Muscle layer of duodenum (tissue), 2 donors: ENCODE measurements at regions not wholly inside any gene's neighbourhood (a gene's known extent, or its start where the extent isn't known, plus 50 kb on each side); places are given as distances from the start of the nearest gene placed in this dataset.

Source experiments
- H3K27ac ChIP-seq: one replicate; pipeline ENCODE4 v1.7.0; 2013; ENCODE audit warnings: mild to moderate bottlenecking, low read length
- H3K27me3 ChIP-seq: one replicate; pipeline ENCODE4 v1.7.0; 2013; ENCODE audit warnings: low read depth, mild to moderate bottlenecking, control low read depth, low read length
- H3K36me3 ChIP-seq, 2 donors: one replicate each; pipeline ENCODE4 v1.7.0; 2013; ENCODE audit warnings: low read length in 2 of 2, control low read depth in 1 of 2, mild to moderate bottlenecking in 1 of 2; ENCODE audit not compliant: insufficient read depth in 2 of 2, control insufficient read depth in 1 of 2
- H3K4me1 ChIP-seq, 2 donors: one replicate each; pipeline ENCODE4 v1.7.0; 2013; ENCODE audit warnings: low read length in 2 of 2, mild to moderate bottlenecking in 2 of 2, control low read depth in 1 of 2, moderate library complexity in 1 of 2; ENCODE audit not compliant: insufficient read depth in 2 of 2, control insufficient read depth in 1 of 2
- H3K4me3 ChIP-seq, 2 donors: one replicate each; pipeline ENCODE4 v1.7.0; 2013; ENCODE audit warnings: low read length in 2 of 2, low read depth in 1 of 2, mild to moderate bottlenecking in 1 of 2
- H3K9me3 ChIP-seq, 2 donors: one replicate each; pipeline ENCODE4 v1.7.0; 2013; ENCODE audit warnings: low read length in 2 of 2, control low read depth in 1 of 2, mild to moderate bottlenecking in 1 of 2; ENCODE audit not compliant: control insufficient read depth in 1 of 2
- donor health status: healthy.

DNA sequence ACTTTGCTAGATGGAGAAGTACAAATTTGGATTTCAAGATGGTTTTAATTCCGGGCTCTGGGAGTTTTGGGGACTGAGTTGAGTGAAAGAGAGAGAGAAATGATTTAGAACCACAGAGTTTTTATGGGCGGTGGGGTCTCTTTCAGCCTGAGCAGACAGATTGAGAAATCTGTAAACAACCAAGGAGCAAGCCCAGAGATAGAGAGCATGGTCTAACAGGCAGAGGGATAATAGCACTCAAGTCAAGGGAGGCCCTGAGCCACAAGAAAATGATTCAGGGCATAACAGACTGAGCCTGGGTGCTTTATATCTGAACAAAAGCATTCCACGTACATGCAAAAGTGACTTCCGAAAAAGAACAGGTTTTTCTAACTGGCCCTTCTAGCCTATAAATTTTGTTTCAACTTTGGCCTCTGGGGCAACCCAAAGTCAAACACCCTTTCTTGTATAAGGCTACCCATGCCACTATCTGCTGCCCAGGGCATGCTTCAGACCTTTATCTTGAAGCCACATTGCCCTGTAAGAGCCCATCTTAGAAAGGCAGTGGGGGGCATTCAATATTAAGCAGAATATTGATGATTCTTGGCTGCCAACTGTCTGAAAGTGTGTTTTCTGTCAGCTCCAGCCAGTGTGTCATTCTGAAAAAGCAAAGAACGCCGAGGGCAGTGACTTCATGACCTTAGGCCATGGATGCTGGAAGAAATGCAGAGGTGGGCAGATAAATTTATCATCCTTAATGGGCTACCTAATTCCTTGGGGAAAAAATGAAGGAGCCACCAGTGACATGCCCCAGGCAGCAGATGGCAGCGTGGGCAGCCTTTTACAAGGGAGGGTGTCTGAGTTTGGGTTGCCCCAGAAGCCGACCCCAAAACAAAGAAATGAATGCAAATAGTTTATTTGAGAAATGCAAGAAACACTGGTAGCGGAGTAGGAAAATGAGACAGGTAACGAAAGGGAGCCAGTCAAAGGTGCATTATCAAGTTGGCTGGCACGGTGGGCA lies 637.6 kb downstream of the MID1IP1 start:
- no peak overlapping the region for H3K27ac ChIP-seq
- H3K4me1 ChIP-seq = no peaks in the 10 kb centered on the region
- no peaks in the 10 kb centered on the region for H3K27me3 ChIP-seq
- H3K36me3 ChIP-seq = no peaks in the 10 kb centered on the region
- no peak overlapping the region for H3K4me3 ChIP-seq
- H3K9me3 ChIP-seq = no peaks in the 10 kb centered on the region

DNA sequence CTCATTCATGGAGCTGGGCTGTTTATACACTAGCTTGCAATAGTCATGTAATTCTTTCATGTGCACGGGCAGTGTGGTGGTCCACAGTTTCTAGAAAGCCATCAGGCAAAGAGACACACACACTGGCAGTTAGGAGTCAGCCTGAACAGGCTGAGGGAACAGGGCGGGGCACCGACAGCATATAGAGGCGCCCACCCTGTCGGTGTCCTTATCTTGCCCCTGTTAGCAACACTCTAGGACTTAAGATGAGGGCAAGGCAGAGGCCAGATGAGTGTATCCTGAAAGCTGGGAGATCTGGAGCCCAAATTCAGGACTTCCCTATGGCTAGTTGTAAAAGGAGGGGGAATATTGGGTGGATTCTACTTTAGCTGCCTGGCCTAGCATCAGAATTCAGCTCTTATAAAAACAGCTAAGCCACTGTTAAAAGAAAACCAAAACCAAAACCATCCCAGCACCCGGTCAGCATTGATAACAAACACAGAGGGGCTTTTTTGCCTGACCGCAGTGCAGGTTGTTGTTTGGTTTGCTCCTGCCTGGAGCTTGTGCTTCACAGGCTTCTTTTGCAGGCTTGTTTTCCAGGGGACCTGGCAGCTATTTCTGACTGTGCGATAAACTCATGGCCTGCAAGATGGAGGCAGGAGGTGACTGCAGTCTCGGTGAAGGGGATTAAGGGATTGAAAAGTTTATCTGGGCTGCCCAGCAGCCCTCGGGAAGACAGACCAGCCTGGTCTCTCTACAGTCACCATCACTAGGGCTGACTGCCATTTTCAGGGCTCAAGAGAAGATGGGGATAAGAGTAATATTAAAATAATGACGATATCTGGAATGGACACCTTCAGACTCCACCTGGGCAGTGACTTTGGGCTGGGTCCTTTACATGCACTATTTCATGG lies 638.9 kb downstream of the MID1IP1 start:
- peak overlapping the region in 1 of 2 donors; percentile 3 for H3K4me3 ChIP-seq
- H3K27ac ChIP-seq = no peak overlapping the region
- H3K36me3 ChIP-seq = no peaks in the 10 kb centered on the region
- no peaks in the 10 kb centered on the region for H3K4me1 ChIP-seq
- H3K27me3 ChIP-seq = no peaks in the 10 kb centered on the region
- H3K9me3 ChIP-seq = no peaks in the 10 kb centered on the region

DNA sequence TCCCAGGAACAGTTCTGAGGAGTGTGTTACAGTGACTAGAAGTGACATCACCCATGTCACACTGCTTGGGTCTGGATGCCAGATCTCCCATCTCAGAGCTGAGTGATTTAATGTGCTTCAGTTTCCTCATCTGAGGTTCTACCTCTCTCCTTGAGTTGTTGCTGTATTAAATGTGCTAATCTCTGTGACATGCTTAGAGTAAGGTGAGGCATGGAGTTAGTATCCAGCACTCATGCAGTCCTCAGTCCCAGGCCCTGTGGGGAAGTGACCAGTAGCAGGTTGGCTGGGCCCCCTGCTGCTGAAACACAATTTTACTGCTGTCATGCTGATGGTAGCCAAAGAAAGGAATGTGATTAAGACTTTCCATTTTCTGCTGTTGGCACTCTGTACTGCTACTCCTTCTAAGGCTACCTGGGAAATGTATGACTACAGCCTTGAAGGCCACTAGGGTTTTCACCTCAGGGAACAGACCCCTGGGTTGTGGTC lies 639.6 kb downstream of the MID1IP1 start:
- Histone ChIP-seq H3K4me1 (no peaks in the 10 kb centered on the region), H3K27me3 (no peaks in the 10 kb centered on the region), H3K36me3 (no peaks in the 10 kb centered on the region), H3K9me3 (no peaks in the 10 kb centered on the region), H3K27ac (no peak overlapping the region), H3K4me3 (no peak overlapping the region)

DNA sequence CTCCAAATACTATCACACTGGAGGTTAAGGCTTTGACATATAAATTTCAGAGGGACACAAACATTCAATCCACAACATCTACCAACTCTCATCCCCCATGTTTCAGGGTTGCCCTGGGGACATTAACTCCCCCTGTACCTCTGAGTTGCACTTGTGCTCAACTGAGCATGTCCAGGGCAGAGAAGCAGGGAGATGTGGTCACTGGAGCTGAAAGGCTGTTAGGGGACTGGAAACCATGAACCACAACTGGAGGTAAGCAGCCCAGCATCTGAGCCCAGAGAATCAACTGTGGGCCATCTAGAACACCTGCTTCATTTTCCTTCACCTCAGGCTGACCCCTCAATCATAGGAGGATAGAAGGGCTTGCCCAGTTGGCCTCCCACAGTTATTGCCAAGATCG lies 641.1 kb downstream of the MID1IP1 start:
- no peak overlapping the region for H3K27ac ChIP-seq
- H3K27me3 ChIP-seq = no peaks in the 10 kb centered on the region
- H3K9me3 ChIP-seq = no peaks in the 10 kb centered on the region
- no peaks in the 10 kb centered on the region for H3K4me1 ChIP-seq
- no peak overlapping the region for H3K4me3 ChIP-seq
- no peaks in the 10 kb centered on the region for H3K36me3 ChIP-seq

DNA sequence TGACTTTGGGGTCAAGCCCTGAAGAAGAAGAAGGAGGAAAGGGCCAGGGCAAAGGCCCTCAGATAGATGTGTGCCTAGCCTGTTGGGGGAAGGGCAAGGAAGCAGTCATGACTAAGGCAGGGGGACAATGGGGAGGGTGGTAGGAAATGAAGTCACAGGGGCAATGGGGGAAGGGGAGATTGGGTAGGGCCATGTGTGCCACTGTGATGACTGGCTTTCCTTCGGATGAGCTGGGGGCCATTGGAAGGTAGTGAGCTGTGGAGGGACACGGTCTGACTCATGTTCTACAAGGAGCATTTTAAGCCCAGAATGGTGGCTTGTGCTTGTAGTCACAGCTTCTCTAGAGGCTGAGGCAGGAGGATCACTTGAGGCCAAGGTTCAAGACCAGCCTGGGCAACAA lies 642.0 kb downstream of the MID1IP1 start:
- no peaks in the 10 kb centered on the region for H3K4me1 ChIP-seq
- H3K27me3 ChIP-seq = no peaks in the 10 kb centered on the region
- no peak overlapping the region for H3K4me3 ChIP-seq
- H3K9me3 ChIP-seq = no peaks in the 10 kb centered on the region
- no peak overlapping the region for H3K27ac ChIP-seq
- H3K36me3 ChIP-seq = no peaks in the 10 kb centered on the region

DNA sequence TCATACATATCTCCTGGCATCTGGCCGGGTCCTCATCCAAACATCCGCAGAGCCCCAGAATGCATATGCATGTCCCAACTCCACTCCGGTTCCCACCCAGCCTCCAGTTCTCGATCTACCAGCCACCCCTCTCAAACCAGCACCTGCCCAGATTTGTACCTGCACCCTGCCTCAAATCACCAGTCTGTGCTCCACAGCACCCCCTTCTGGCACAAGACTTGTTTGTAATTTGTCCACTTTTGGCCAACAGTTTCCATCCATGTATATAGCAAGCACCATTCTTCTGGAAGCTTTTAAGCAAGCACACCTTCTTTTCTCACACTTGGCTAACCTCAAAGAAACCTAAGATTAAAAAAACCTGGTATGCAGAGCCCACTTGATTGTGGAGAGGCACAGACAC lies 644.1 kb downstream of the MID1IP1 start:
- no peak overlapping the region for H3K27ac ChIP-seq
- H3K4me1 ChIP-seq = no peaks in the 10 kb centered on the region
- H3K36me3 ChIP-seq = no peaks in the 10 kb centered on the region
- no peaks in the 10 kb centered on the region for H3K9me3 ChIP-seq
- no peak overlapping the region for H3K4me3 ChIP-seq
- no peaks in the 10 kb centered on the region for H3K27me3 ChIP-seq

DNA sequence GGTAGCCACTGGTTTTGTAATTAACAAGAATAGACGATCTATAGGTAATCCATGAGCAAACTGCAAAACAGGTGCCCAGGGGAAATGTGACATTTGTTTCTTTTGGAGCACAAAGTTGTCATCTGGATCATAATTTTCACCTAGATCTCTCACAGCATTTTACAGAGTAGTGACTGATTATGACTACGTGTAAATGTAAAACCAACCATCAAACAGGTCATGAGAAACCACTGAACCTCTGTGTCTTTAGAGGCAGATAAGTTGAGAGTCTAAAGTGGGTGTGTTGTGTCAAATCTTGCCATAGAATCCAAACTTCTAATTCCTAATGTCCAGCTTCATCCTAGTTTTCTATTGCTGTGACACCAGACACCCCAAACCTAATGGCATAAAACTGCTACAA lies 648.1 kb downstream of the MID1IP1 start:
- peaks cover 0 to 5% of the 10 kb centered on the region in 2 donors for H3K4me1 ChIP-seq
- H3K36me3 ChIP-seq = no peaks in the 10 kb centered on the region
- H3K27me3 ChIP-seq = no peaks in the 10 kb centered on the region
- H3K9me3 ChIP-seq = no peaks in the 10 kb centered on the region
- no peak overlapping the region for H3K4me3 ChIP-seq
- H3K27ac ChIP-seq = no peak overlapping the region

DNA sequence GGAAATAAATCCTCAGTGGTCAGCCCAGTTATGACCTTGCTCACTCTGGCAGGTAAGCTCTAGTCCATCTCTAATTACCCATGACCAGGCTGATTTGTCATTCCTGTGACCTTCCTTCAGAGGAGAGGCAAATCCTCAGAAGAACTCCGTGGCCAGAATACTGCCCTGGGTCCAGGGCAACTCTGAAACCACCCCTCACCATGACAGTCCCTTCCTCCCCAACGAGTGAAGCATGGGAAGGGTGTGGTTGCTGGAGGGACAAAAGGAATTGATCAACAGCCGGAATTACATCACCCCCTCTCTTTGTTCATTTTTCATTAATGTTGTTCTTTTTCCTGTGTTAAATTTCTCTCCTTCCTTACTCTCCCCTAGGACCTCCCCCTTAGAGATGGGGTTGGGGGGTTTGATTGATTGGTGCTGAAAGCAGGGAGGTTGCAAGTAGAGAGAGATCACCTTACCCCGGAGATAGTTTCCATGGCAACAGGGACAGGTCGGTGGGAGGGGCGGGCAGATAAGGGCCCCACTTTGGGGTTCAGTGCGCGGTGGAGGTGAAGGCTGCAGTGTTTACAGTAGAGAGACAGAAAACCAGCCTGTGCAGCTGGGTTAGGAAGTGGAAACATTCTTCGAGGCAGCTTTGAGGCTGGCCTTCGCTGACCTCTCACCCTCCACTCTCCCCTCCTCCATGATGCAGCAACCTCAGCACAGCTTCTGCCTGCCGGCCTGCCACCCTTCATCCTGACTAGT lies 647.4 kb downstream of the BCOR start:
- Histone ChIP-seq H3K4me1 (peaks cover 0 to 5% of the 10 kb centered on the region in 2 donors), H3K27ac (no peak overlapping the region), H3K9me3 (no peaks in the 10 kb centered on the region), H3K36me3 (no peaks in the 10 kb centered on the region), H3K27me3 (no peaks in the 10 kb centered on the region), H3K4me3 (no peak overlapping the region)

DNA sequence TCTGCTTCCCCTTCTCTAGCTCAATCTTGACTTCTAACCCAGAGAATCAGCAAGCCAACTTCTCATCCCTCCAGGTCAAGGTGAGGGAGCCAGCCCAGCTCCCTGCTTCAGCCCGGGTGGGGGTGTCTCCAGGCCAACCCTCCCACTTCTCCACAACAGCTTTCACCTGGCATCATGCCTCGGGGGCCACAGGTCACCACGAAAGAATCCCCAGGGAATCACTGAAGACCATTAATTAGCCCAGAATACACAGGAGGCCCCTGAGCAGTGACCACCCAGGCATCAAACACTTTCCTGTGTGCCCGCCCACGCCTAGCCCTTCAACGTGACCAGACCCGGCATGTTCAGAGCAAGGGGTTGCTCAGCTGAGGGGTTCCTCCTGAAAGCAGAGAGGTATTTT lies 646.7 kb downstream of the BCOR start:
- Histone ChIP-seq H3K4me1 (peaks cover 0 to 5% of the 10 kb centered on the region in 2 donors), H3K4me3 (no peak overlapping the region), H3K27ac (no peak overlapping the region), H3K36me3 (no peaks in the 10 kb centered on the region), H3K9me3 (no peaks in the 10 kb centered on the region), H3K27me3 (no peaks in the 10 kb centered on the region)

DNA sequence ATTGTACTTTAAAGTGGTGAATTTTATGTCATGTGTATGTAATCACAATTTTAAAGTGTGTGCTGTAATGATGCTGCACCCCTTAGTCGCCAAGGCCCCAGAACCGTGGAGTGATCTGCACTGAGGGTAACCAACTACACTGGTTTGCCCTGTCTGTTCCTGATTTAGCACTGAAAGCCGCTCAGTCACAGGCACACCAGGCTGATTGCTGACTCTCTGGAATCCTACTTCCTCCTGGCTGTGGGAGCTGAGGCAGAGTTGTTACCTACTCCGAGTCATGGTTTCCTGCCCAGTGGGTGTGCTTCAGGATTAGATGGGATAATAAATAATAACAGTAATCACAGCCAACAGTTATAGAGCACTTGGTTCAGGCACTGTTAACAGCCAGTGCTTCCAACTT lies 645.4 kb downstream of the BCOR start:
- Histone ChIP-seq H3K9me3 (no peaks in the 10 kb centered on the region), H3K27me3 (no peaks in the 10 kb centered on the region), H3K4me1 (peaks cover 0 to 5% of the 10 kb centered on the region in 2 donors), H3K27ac (no peak overlapping the region), H3K36me3 (no peaks in the 10 kb centered on the region), H3K4me3 (no peak overlapping the region)
